Mesothelial cell of epicardium (in vitro differentiated cells): ENCODE measurements at regions not wholly inside any gene's neighbourhood (a gene's known extent, or its start where the extent isn't known, plus 50 kb on each side); places are given as distances from the start of the nearest gene placed in this dataset.

Experiments
- DNase-seq, 2 experiments: peaks; one replicate each; pipeline ENCODE4 v3.0.0; 2021; ENCODE audit warnings: low spot score in 2 of 2; ENCODE audit not compliant: unreplicated experiment in 2 of 2
- H3K27ac Mint-ChIP-seq: 2 replicates; pipeline ENCODE4 v1.8.0; 2021; ENCODE audit warnings: mixed read lengths
- H3K27me3 Mint-ChIP-seq: 2 replicates; pipeline ENCODE4 v1.8.0; 2021; ENCODE audit warnings: low read depth, mixed read lengths
- H3K36me3 Mint-ChIP-seq: 2 replicates; pipeline ENCODE4 v1.8.0; 2021; ENCODE audit warnings: mixed read lengths
- H3K4me1 Mint-ChIP-seq: 2 replicates; pipeline ENCODE4 v1.8.0; 2021; ENCODE audit warnings: mixed read lengths
- H3K4me3 Mint-ChIP-seq: 2 replicates; pipeline ENCODE4 v1.8.0; 2021; ENCODE audit warnings: mild to moderate bottlenecking, moderate library complexity, mixed read lengths
- H3K9me3 Mint-ChIP-seq: 2 replicates; pipeline ENCODE4 v1.8.0; 2021; ENCODE audit warnings: mixed read lengths
- CTCF ChIP-seq: fragments of 200-600 bp; sonication (generic); IDR thresholded peaks from one replicate; pipeline ENCODE4 v1.5.0; 2021; ENCODE audit warnings: antibody characterized with exemption; ENCODE audit not compliant: unreplicated experiment

- no peaks in the 10 kb centered on the region for H3K9me3 Mint-ChIP-seq
- H3K36me3 Mint-ChIP-seq, result no peaks in the 10 kb centered on the region
- H3K4me3 Mint-ChIP-seq, result no peak overlapping the region
- H3K27ac Mint-ChIP-seq, result no peak overlapping the region
- TF ChIP-seq CTCF, result no peak
- H3K4me1 Mint-ChIP-seq, result peaks cover 4% of the 10 kb centered on the region
- peaks cover under 1% of the 10 kb centered on the region for H3K27me3 Mint-ChIP-seq
- no peak for DNase-seq
Measured at GRCh38 chr4:181991369-181992108, 251.7 kb upstream of the TENM3 start.

- no peaks in the 10 kb centered on the region for H3K36me3 Mint-ChIP-seq
- no peaks in the 10 kb centered on the region for H3K27me3 Mint-ChIP-seq
- no peak for TF ChIP-seq CTCF
- DNase-seq, result no peak
- peaks cover 14% of the 10 kb centered on the region for H3K4me1 Mint-ChIP-seq
- no peak overlapping the region for H3K4me3 Mint-ChIP-seq
- no peak overlapping the region for H3K27ac Mint-ChIP-seq
- H3K9me3 Mint-ChIP-seq, result no peaks in the 10 kb centered on the region
Measured at GRCh38 chr4:181998398-181999295, 244.6 kb upstream of the TENM3 start.

GRCh38 chr4:182000077-182000476 is 243.1 kb upstream of the TENM3 start:
- Mint-ChIP-seq H3K27ac (no peak overlapping the region), H3K9me3 (peaks cover 7% of the 10 kb centered on the region), H3K36me3 (peaks cover 5% of the 10 kb centered on the region), H3K27me3 (no peaks in the 10 kb centered on the region), H3K4me3 (no peak overlapping the region), H3K4me1 (peaks cover 14% of the 10 kb centered on the region)
- no peak for DNase-seq
- no peak for TF ChIP-seq CTCF

- Mint-ChIP-seq H3K9me3 (peaks cover 20% of the 10 kb centered on the region), H3K27me3 (no peaks in the 10 kb centered on the region), H3K36me3 (no peaks in the 10 kb centered on the region), H3K27ac (no peak overlapping the region), H3K4me1 (no peaks in the 10 kb centered on the region), H3K4me3 (no peak overlapping the region)
- no peak for DNase-seq
- TF ChIP-seq CTCF, result no peak
Measured at GRCh38 chr4:182010876-182011275, 232.3 kb upstream of the TENM3 start.

GRCh38 chr4:182014164-182014563 is 229.0 kb upstream of the TENM3 start:
- Mint-ChIP-seq H3K4me3 (no peak overlapping the region), H3K27me3 (no peaks in the 10 kb centered on the region), H3K36me3 (no peaks in the 10 kb centered on the region)

More at GRCh38 chr4:182014164-182014563, 229.0 kb upstream of the TENM3 start:
- H3K27ac Mint-ChIP-seq, result no peak overlapping the region
- H3K9me3 Mint-ChIP-seq, result no peaks in the 10 kb centered on the region
- H3K4me1 Mint-ChIP-seq, result peaks cover 11% of the 10 kb centered on the region
- DNase-seq, result no peak
- no peak for TF ChIP-seq CTCF
